Activated T-cell treated with anti-CD3 and anti-CD28 coated beads, Interleukin-2, amount 50 U/mL, for 24 hours (primary cell): ENCODE measurements at regions not wholly inside any gene's neighbourhood (a gene's known extent, or its start where the extent isn't known, plus 50 kb on each side); places are given as distances from the start of the nearest gene placed in this dataset.

Source experiments
- DNase-seq: peaks from one replicate; pipeline ENCODE4 v3.0.0-alpha.2; 2020
- H3K27ac Mint-ChIP-seq: 2 replicates; pipeline ENCODE4 v1.8.0; 2020; ENCODE audit warnings: mild to moderate bottlenecking, mixed read lengths
- H3K27me3 Mint-ChIP-seq: 2 replicates; pipeline ENCODE4 v1.8.0; 2020; ENCODE audit warnings: mixed read lengths
- H3K36me3 Mint-ChIP-seq: 2 replicates; pipeline ENCODE4 v1.8.0; 2020; ENCODE audit warnings: low read depth, mixed read lengths
- H3K4me1 Mint-ChIP-seq: 2 replicates; pipeline ENCODE4 v1.8.0; 2020; ENCODE audit warnings: low read depth, mixed read lengths
- H3K4me3 Mint-ChIP-seq: 2 replicates; pipeline ENCODE4 v1.8.0; 2020; ENCODE audit warnings: mild to moderate bottlenecking, moderate library complexity, mixed read lengths
- H3K9me3 Mint-ChIP-seq: 2 replicates; pipeline ENCODE4 v1.8.0; 2020; ENCODE audit warnings: mixed read lengths

GRCh38 chr5:74156728-74157383, 483.7 kb downstream of the ENC1 start:
- Mint-ChIP-seq H3K9me3 (no peaks in the 10 kb centered on the region), H3K27me3 (peaks cover 14% of the 10 kb centered on the region), H3K4me3 (no peak overlapping the region), H3K36me3 (no peaks in the 10 kb centered on the region), H3K4me1 (no peaks in the 10 kb centered on the region), H3K27ac (no peak overlapping the region)
- DNase-seq, result no peak

- DNase-seq, result no peak
- no peak overlapping the region for H3K27ac Mint-ChIP-seq
- H3K4me1 Mint-ChIP-seq, result no peaks in the 10 kb centered on the region
- peaks cover 22% of the 10 kb centered on the region for H3K27me3 Mint-ChIP-seq
- no peaks in the 10 kb centered on the region for H3K9me3 Mint-ChIP-seq
- no peak overlapping the region for H3K4me3 Mint-ChIP-seq
- no peaks in the 10 kb centered on the region for H3K36me3 Mint-ChIP-seq
Observed at GRCh38 chr5:74155501-74155900, 485.0 kb downstream of the ENC1 start.

DNA sequence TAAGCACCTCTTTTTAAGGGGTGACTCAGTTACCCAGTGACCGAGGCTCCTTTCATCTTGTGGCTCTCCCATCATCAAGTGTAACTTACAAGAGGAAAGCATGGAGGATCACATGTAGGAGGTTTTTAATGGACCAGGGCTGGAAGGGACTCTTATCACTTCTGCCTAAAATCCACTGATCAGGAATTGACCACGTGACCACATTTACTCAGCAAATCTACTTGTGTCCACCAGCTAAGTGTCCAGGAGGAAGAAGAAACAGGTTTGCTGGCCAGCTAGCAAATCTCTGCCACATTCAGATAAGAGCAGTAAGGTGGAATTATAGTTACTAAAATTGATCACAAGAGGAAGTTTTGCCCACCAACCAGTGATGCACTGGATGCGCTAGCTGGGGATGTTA, 486.0 kb downstream of the ENC1 start:
- H3K27me3 Mint-ChIP-seq, result peaks cover 24% of the 10 kb centered on the region
- no peaks in the 10 kb centered on the region for H3K4me1 Mint-ChIP-seq
- no peak for DNase-seq
- no peaks in the 10 kb centered on the region for H3K9me3 Mint-ChIP-seq
- no peak overlapping the region for H3K27ac Mint-ChIP-seq
- no peaks in the 10 kb centered on the region for H3K36me3 Mint-ChIP-seq
- H3K4me3 Mint-ChIP-seq, result no peak overlapping the region

DNA sequence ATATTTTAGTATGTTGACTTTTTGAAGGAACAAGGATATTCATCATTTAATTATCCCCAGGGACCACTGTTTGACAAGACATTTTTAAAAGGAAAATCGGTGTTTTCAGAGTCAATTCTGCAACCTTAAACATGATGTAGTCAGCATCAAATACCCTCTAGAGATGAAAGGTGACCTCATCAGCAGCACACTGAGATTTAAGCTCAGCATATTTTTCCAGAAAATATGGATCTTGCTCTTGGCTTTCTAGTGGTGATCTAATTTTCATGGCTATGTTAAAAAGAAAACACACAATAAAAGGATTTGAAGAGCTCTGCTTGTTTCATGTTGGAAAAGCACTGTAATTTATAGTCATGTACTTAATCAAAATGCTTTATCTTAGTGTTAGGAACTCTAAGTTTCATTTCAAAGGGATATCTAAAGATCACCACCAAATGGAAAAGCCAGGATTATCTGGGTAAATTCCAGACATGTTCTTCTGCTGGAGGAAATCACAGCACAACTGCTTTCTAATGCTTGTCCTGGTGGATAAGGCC, 487.2 kb downstream of the ENC1 start:
- H3K4me3 Mint-ChIP-seq, result no peak overlapping the region
- H3K4me1 Mint-ChIP-seq, result no peaks in the 10 kb centered on the region
- H3K27ac Mint-ChIP-seq, result no peak overlapping the region
- DNase-seq, result no peak
- H3K27me3 Mint-ChIP-seq, result peaks cover 25% of the 10 kb centered on the region
- no peaks in the 10 kb centered on the region for H3K36me3 Mint-ChIP-seq
- H3K9me3 Mint-ChIP-seq, result no peaks in the 10 kb centered on the region

- no peaks in the 10 kb centered on the region for H3K9me3 Mint-ChIP-seq
- H3K27ac Mint-ChIP-seq, result no peak overlapping the region
- DNase-seq, result no peak
- H3K4me1 Mint-ChIP-seq, result no peaks in the 10 kb centered on the region
- no peaks in the 10 kb centered on the region for H3K36me3 Mint-ChIP-seq
- no peak overlapping the region for H3K4me3 Mint-ChIP-seq
- peaks cover 24% of the 10 kb centered on the region for H3K27me3 Mint-ChIP-seq
Observed at GRCh38 chr5:74152625-74153254, 487.8 kb downstream of the ENC1 start.

DNA sequence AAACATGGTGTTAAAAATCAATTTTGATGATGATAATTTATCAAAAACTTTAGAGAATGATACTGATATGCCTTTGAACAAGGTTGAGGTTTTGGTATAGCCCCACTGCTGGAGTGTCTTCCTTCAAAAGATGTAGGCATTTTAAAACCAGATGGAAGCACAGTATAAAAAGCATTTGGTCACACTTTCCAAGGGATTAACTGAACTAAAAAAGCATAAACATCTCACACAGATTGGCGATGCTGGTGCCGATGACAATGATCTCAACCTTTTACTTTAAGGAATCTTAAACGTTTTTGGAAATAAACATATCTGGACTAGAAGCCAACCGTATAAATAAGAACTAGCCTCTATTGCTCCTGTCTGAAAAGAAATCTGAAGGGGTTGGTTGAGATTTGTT, 488.4 kb downstream of the ENC1 start:
- Mint-ChIP-seq H3K27me3 (peaks cover 24% of the 10 kb centered on the region), H3K4me1 (no peaks in the 10 kb centered on the region)

DNA sequence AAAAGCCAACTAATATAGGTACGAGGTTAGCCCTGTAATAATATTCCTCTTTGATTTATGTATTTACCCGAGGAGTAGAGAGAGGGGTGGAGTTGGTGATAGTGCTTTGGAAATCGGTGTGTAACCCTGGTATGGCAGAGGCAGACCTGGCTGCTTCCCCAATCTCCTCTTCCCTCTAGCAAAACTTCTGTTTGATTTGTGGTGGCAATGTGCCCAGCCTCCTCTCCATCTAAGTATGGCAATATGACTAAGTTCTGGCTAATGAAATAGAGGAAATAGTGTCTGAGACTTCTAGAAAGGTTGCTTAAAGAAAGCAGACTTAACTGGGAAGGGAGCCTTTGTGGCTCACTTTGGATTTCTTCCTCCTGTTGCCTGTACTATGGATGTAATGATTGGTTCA, 491.1 kb downstream of the ENC1 start:
- no peaks in the 10 kb centered on the region for H3K4me1 Mint-ChIP-seq
- no peaks in the 10 kb centered on the region for H3K36me3 Mint-ChIP-seq
- H3K9me3 Mint-ChIP-seq, result no peaks in the 10 kb centered on the region
- H3K27me3 Mint-ChIP-seq, result peaks cover 23% of the 10 kb centered on the region
- H3K4me3 Mint-ChIP-seq, result no peak overlapping the region
- DNase-seq, result no peak
- no peak overlapping the region for H3K27ac Mint-ChIP-seq

More for the DNA sequence above, 488.4 kb downstream of the ENC1 start:
- no peak overlapping the region for H3K27ac Mint-ChIP-seq
- H3K36me3 Mint-ChIP-seq, result no peaks in the 10 kb centered on the region
- DNase-seq, result no peak
- H3K9me3 Mint-ChIP-seq, result no peaks in the 10 kb centered on the region
- H3K4me3 Mint-ChIP-seq, result no peak overlapping the region

- Mint-ChIP-seq H3K27me3 (peaks cover 27% of the 10 kb centered on the region), H3K27ac (no peak overlapping the region), H3K4me3 (no peak overlapping the region), H3K9me3 (no peaks in the 10 kb centered on the region), H3K4me1 (no peaks in the 10 kb centered on the region), H3K36me3 (no peaks in the 10 kb centered on the region)
- no peak for DNase-seq
Observed at GRCh38 chr5:74148321-74148720, 492.2 kb downstream of the ENC1 start.

DNA sequence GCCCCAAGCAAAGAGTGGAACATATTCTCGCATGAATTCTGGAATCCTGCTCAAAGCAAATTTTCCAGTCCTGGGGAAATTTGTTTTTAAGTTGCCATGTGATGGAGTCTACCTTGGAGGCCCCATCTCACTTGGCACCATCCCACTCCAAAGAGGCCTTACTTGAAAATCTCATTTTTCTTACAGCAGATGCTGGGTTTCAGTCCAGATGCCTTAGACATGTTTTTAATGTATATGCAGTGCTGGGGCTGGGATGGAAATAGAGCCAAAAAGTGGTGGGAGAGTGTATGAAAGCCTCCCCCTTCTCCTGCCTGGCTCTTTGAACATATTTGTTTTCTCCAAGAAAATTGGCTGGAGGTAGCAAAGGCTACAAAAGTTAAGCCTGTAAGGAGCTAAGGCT, 493.7 kb downstream of the ENC1 start:
- Mint-ChIP-seq H3K4me1 (no peaks in the 10 kb centered on the region), H3K9me3 (no peaks in the 10 kb centered on the region), H3K4me3 (no peak overlapping the region), H3K36me3 (no peaks in the 10 kb centered on the region), H3K27me3 (peaks cover 30% of the 10 kb centered on the region), H3K27ac (no peak overlapping the region)
- DNase-seq, result no peak

DNA sequence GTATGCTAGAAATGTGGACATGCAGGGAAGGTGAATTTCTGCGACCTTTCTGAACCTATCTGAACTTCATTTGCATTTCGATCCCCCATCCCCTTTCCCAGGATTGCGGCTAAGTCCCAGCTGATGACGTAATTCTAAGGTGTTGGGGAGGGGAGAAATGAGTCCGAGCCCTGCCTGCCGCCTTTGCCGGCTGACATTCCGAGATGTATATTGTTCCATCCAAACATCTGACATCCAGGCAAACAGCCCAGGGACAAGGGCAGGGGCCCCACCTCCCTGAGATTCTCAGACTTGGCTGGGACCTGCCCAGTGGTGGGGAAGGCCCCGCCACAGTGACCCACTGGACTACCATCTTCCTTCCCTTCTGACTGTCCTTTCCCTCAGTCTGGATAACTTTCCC, 494.6 kb downstream of the ENC1 start:
- Mint-ChIP-seq H3K4me1 (no peaks in the 10 kb centered on the region), H3K27me3 (peaks cover 23% of the 10 kb centered on the region), H3K36me3 (no peaks in the 10 kb centered on the region), H3K27ac (no peak overlapping the region), H3K9me3 (no peaks in the 10 kb centered on the region), H3K4me3 (no peak overlapping the region)
- DNase-seq, result no peak

DNA sequence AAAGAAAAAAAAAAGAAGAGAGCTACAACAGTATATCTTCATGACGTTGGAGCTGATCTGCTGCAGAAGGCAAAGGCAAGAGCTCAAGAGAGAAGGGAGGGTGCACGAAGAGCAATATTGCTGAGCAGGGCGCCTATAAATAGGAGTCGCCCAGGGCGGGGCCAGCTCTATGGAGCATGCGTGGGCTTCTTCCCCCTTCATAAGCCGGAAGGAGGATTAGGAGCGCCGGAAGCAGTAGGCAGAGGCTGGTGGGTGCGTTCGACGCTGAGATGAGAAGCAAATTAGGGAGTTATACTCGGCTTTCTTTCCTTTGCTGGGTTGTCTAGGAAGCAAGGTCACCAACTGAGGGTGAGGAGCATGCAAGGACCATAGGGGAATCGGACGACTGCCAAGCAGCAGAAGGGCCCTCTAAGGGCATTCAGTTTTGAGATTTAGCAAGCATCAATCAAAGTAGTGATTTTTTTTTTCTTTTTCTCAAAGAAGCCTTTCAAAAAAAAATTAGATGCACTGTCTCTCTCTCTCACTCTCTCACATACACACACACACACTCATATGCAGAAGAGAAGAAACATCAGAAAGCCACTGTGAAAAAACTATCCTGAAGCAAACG, 496.7 kb downstream of the ENC1 start:
- Mint-ChIP-seq H3K36me3 (no peaks in the 10 kb centered on the region), H3K27me3 (peaks cover 23% of the 10 kb centered on the region), H3K27ac (no peak overlapping the region), H3K4me1 (no peaks in the 10 kb centered on the region), H3K4me3 (no peak overlapping the region), H3K9me3 (no peaks in the 10 kb centered on the region)
- no peak for DNase-seq

DNA sequence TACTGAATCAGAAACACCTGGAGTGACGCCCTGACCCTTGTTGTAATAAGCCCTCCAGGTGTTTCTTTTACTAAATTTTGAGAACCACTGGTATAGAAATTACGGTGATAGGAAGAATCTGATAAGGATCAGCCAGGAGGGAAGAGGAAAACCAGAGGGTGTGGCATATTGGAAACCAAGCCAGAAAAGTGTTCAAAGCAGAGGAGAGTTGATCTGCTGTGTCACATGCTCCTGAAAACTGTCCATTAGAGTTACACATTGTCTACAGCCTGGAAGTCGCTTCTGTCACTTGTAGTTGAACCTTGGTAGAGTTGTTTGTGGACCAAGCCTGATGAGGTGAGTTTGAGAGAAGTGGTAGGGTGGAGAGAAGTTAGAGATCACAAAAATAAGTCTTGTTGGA, 497.4 kb downstream of the ENC1 start:
- no peak overlapping the region for H3K4me3 Mint-ChIP-seq
- DNase-seq, result no peak
- H3K36me3 Mint-ChIP-seq, result no peaks in the 10 kb centered on the region
- no peaks in the 10 kb centered on the region for H3K9me3 Mint-ChIP-seq
- H3K27ac Mint-ChIP-seq, result no peak overlapping the region
- H3K27me3 Mint-ChIP-seq, result peaks cover 18% of the 10 kb centered on the region
- H3K4me1 Mint-ChIP-seq, result no peaks in the 10 kb centered on the region

DNA sequence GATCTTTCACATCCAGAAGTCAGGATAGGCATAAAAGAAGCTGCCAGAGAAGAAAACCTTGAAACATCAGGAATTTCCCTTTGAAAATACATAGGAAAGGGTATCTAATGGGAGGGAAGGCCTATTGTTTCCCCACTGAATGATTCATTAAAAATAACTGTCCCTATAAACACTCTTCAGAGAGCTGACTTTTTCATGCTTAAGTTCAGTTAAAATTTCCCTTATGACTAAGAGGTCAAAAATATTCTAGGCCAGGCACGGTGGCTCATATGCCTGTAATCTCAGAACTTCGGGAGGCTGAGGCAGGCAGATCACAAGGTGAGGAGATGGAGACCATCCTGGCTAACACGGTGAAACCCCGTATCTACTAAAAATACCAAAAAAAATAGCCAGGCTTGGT, 499.5 kb downstream of the ENC1 start:
- no peak overlapping the region for H3K27ac Mint-ChIP-seq
- no peak for DNase-seq

GRCh38 chr5:74140409-74140808, 500.1 kb downstream of the ENC1 start:
- Mint-ChIP-seq H3K4me1 (no peaks in the 10 kb centered on the region), H3K27ac (no peak overlapping the region), H3K27me3 (peaks cover 25% of the 10 kb centered on the region), H3K9me3 (no peaks in the 10 kb centered on the region), H3K36me3 (no peaks in the 10 kb centered on the region), H3K4me3 (no peak overlapping the region)
- DNase-seq, result no peak

More for the DNA sequence above, 499.5 kb downstream of the ENC1 start:
- H3K27me3 Mint-ChIP-seq, result peaks cover 22% of the 10 kb centered on the region
- H3K9me3 Mint-ChIP-seq, result no peaks in the 10 kb centered on the region
- no peaks in the 10 kb centered on the region for H3K36me3 Mint-ChIP-seq
- no peaks in the 10 kb centered on the region for H3K4me1 Mint-ChIP-seq
- no peak overlapping the region for H3K4me3 Mint-ChIP-seq

DNA sequence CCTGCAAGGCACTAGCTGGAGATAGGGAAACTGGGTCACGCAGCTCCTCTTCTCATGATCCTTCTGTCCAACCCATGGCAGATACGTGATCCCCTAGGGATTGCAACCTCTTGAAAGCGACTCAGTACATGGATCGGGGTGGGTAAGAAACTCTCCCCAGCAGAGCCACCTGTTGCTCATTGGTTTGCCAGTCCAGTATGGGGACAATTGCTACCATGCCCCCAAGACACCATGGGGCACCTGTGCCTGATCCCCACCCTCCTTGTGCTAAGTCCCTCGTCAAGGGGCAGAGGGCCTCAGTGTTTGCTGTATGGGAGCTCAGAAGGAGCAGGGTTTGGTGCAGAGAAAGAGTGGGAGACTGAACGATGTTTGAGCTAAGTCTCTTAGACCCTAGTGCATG, 500.9 kb downstream of the ENC1 start:
- no peak overlapping the region for H3K4me3 Mint-ChIP-seq
- no peak for DNase-seq
- H3K4me1 Mint-ChIP-seq, result no peaks in the 10 kb centered on the region
- no peaks in the 10 kb centered on the region for H3K9me3 Mint-ChIP-seq
- no peak overlapping the region for H3K27ac Mint-ChIP-seq
- H3K36me3 Mint-ChIP-seq, result no peaks in the 10 kb centered on the region
- H3K27me3 Mint-ChIP-seq, result peaks cover 27% of the 10 kb centered on the region
